AG09319 (cell line): ENCODE measurements at regions not wholly inside any gene's neighbourhood (a gene's known extent, or its start where the extent isn't known, plus 50 kb on each side); places are given as distances from the start of the nearest gene placed in this dataset.

Experiments used
- DNase-seq: peaks from one replicate; pipeline ENCODE4 v3.0.0-alpha.2; 2010; ENCODE audit warnings: low read depth; ENCODE audit errors: extremely low read depth
- TF ChIP-seq, protein P1 (sequence below): IDR thresholded peaks from 2 replicates; pipeline ENCODE4 v1.5.1; 2011; ENCODE audit warnings: low read depth, mild to moderate bottlenecking, inconsistent platforms, low read length, moderate library complexity

DNA sequence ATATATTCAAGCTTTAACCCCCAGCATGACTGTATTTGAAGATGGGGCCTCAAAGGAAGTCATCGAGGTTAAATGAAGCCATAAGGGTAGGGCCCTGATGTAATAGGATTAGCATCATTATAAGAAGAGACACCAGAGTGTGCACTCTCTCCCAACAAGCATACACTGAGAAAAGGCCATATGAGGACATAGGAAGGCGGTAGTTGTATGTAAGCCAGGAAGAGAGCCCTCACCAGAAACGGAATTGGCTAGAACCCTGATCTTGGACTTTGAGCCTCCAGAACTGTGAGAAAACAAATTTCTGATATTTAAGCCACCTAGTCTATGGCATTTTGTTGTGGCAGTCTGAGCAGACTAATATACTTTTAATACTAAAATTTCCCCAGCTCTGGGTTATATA, 150.1 kb upstream of the STXBP5 start:
- no peak for DNase-seq
- TF ChIP-seq, protein P1, sequence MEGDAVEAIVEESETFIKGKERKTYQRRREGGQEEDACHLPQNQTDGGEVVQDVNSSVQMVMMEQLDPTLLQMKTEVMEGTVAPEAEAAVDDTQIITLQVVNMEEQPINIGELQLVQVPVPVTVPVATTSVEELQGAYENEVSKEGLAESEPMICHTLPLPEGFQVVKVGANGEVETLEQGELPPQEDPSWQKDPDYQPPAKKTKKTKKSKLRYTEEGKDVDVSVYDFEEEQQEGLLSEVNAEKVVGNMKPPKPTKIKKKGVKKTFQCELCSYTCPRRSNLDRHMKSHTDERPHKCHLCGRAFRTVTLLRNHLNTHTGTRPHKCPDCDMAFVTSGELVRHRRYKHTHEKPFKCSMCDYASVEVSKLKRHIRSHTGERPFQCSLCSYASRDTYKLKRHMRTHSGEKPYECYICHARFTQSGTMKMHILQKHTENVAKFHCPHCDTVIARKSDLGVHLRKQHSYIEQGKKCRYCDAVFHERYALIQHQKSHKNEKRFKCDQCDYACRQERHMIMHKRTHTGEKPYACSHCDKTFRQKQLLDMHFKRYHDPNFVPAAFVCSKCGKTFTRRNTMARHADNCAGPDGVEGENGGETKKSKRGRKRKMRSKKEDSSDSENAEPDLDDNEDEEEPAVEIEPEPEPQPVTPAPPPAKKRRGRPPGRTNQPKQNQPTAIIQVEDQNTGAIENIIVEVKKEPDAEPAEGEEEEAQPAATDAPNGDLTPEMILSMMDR = no peak

DNA sequence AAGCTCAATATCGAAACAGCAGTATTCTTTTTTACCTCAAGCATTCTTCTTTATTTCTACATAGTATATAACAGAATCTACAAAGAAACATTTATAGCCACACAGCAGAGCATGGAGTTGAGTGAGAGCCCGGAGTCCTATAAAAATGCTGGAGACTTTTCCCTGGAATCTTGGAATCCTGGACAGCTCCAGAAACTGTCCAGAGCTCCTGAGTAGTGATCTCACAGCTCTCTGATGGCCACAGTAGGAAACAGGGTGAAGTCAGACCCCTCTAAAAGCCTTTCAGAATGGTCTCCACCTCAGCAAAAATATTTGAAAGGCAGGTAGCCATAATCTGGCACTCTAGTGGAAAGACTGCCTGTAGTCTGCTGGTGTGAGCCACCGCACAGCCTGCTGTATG, 149.3 kb upstream of the STXBP5 start:
- TF ChIP-seq, protein P1 = no peak
- no peak for DNase-seq

DNA sequence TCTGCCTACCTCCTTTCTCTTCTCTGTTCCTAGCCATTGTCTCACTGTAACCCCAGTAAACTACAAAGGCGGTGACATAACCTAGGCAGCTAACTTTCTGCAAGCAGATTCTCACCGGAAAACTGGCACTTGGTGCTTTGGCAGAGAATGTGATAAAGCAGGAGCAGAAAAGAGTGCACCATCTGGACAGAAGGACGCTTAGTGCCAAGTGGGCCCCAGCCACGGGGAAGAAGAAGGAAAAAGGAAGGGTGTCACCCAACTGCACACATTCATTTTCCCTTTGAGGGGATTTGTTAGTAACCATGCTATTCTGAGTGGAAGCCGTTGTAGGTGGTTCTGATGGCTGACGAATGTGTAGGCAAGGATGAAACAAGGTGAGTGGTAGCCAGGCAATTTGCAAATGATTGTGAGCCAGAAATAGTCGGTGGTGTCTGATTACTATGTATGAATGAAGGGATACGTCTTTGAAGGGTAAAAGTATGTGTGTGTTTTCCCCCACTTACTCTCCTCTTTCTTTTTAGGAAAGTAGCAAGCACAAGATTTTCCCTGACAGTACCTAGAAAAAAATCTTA, 148.3 kb upstream of the STXBP5 start:
- TF ChIP-seq, protein P1 = no peak
- DNase-seq = no peak

DNA sequence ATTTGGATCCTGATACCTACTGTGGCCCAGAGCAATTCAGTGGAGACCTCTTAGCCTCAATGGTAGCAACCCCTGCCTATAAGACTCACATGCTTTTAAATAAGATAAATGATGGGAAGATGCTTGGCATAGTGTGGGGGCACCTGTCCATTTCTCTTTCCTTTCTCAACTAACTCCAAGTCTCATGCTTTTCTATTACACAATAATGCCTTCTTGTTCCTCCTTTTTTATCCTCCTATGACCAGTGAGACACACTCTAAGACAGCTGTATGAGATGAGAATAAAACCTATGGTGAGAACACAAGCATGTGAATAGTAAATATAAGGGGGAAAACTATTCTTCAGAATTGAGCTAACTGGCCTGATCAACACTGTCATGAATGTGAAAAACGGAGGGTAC, 147.0 kb upstream of the STXBP5 start:
- TF ChIP-seq, protein P1 = no peak
- DNase-seq = no peak

DNA sequence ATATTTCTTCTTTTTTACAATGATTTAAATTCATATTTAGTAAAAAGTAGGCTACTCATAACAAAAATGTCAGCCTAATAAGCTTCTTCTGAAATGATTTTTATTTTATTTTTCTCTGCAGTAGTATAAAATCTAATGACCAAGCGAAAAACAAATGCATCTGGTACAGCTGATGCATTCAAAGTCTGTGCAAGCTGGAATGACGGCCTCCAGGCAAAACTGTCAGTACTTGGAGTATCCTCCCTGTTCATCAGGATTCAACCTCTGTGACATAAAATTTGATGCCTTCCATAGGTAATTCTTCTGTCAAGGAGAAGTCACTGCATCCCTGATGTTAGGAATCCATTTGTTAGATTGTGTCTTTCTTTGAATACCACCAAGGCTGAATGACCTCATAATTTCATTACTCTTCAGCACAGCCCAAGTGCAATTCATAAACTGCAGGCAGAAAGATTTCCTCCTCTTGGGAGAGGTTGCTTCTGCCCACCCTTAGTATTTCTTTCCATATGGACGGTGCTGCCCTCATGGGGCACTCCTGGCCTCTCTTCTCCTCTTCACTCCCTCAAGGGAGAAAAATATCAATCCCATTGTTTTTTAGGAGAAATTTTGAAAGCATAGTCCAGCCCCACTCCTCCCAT, 146.4 kb upstream of the STXBP5 start:
- TF ChIP-seq, protein P1 = no peak
- DNase-seq = no peak

DNA sequence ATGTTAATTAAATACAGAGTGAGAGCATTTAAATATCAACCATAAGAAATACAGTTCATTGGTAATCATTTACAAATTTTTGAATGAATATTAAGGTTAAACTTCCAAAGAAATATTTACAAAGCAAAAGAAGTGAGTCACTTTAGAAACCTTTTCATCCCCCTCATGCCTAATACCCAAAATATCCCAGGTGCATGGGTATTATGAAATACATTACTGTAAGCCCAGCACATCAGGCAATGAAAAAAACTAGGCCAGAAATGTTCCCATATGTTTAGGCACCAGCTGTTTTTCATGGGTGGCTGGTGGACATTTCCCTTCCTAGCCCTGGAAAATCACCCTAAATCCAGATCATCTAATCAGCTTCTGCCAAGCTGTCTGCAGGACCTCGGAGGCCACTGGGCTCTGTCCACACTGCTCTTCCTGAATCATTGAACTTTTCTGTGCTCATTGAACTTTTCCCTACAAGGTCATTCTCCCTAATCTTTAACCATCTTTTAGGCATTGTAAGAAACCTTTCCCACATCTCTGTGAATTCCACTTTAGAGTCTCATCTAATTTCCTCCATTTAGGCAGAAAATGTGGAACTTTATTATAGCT, 145.3 kb upstream of the STXBP5 start:
- DNase-seq = no peak
- TF ChIP-seq, protein P1 = no peak

DNA sequence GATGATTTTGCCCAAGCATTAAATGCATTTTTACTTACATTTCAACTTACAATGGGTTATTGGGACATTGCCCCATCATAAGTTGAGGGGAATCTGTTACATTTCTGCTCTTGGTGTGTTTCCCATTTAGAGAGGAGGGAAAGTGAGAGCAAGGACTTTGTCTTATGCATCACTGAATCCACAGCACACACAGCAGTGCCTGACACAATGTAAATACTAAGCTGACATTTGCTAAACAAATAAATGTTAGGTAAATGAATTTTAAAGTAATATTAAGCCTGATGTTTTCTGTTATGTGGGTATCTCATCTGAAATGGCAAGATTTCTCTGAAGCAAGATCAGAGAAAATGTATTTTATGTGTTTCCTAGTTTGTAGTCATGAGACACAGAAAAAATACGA, 143.6 kb upstream of the STXBP5 start:
- TF ChIP-seq, protein P1 = no peak
- DNase-seq = no peak
